Mucosa of descending colon (tissue), 3 donors: ENCODE measurements at regions not wholly inside any gene's neighbourhood (a gene's known extent, or its start where the extent isn't known, plus 50 kb on each side); places are given as distances from the start of the nearest gene placed in this dataset.

Experiments used
- ATAC-seq: fragments of 200-7000 bp; cut with Tn5 transposase; one replicate; pipeline ENCODE4 v1.9.1; 2020; ENCODE audit warnings: mild to moderate bottlenecking, moderate library complexity
- DNase-seq, 3 donors: peaks; one replicate each; pipeline ENCODE4 v3.0.0-alpha.2; 2020
- H3K36me3 ChIP-seq: fragments of 200-600 bp; one replicate; pipeline ENCODE4 v1.8.0; 2021; ENCODE audit warnings: low read depth, mild to moderate bottlenecking
- H3K4me1 ChIP-seq: fragments of 200-600 bp; one replicate; pipeline ENCODE4 v1.8.0; 2021; ENCODE audit warnings: low read depth, mild to moderate bottlenecking
- H3K4me3 ChIP-seq: fragments of 200-600 bp; one replicate; pipeline ENCODE4 v1.8.0; 2021; ENCODE audit warnings: mild to moderate bottlenecking
- H3K9me3 ChIP-seq: fragments of 200-600 bp; one replicate; pipeline ENCODE4 v1.8.0; 2021; ENCODE audit warnings: mild to moderate bottlenecking
- CTCF ChIP-seq: fragments of 200-600 bp; IDR thresholded peaks from one replicate; pipeline ENCODE4 v1.8.0; 2022; ENCODE audit warnings: antibody characterized with exemption, mild to moderate bottlenecking
- intact Hi-C, 2 donors: fragments of 100-400 bp; cut with DNase I in 1 of 2; cut with micrococcal nuclease in 1 of 2; formaldehyde crosslinking; loops; one replicate each; pipeline versions ENCODE4 v1.11.0 to v1.11.1; 2022; cut with DNase I, micrococcal nuclease
- donor health status: DM: no; HTN: no; CAD: no; lungs with moderate emphysema.
- donor health status: DM: no; HTN: no; CAD: no.
- donor health status: DM: no; HTN: yes; CAD: no.

- no peak overlapping the region for H3K4me3 ChIP-seq
- no peak for TF ChIP-seq CTCF
- no peaks in the 10 kb centered on the region for H3K9me3 ChIP-seq
- H3K36me3 ChIP-seq, result no peaks in the 10 kb centered on the region
- ATAC-seq, result no peak
- no peak for DNase-seq
- H3K4me1 ChIP-seq, result no peaks in the 10 kb centered on the region
- intact Hi-C loops, result no loop called here
Observed at GRCh38 chr3:99521551-99521950, 116.8 kb upstream of the COL8A1 start.

GRCh38 chr3:99520513-99520912 lies 117.9 kb upstream of the COL8A1 start:
- DNase-seq (no peak), ATAC-seq (no peak)
- Histone ChIP-seq H3K4me3 (no peak overlapping the region), H3K4me1 (no peaks in the 10 kb centered on the region), H3K9me3 (no peaks in the 10 kb centered on the region), H3K36me3 (no peaks in the 10 kb centered on the region)
- TF ChIP-seq CTCF, result no peak
- intact Hi-C loops, result no loop called here

GRCh38 chr3:99516936-99517335 lies 121.5 kb upstream of the COL8A1 start:
- Histone ChIP-seq H3K4me1 (no peaks in the 10 kb centered on the region), H3K4me3 (no peak overlapping the region), H3K36me3 (no peaks in the 10 kb centered on the region), H3K9me3 (no peaks in the 10 kb centered on the region)
- TF ChIP-seq CTCF, result no peak
- DNase-seq (no peak), ATAC-seq (no peak)
- intact Hi-C loops, result no loop called here

GRCh38 chr3:99515891-99516290 lies 122.5 kb upstream of the COL8A1 start:
- intact Hi-C loops, result no loop called here
- ATAC-seq (no peak), DNase-seq (no peak)
- Histone ChIP-seq H3K4me3 (no peak overlapping the region), H3K36me3 (no peaks in the 10 kb centered on the region), H3K4me1 (no peaks in the 10 kb centered on the region), H3K9me3 (no peaks in the 10 kb centered on the region)
- TF ChIP-seq CTCF, result no peak

GRCh38 chr3:99509224-99509623 lies 129.2 kb upstream of the COL8A1 start:
- H3K36me3 ChIP-seq, result no peaks in the 10 kb centered on the region
- no peak for DNase-seq
- TF ChIP-seq CTCF, result no peak
- no peak for ATAC-seq
- H3K9me3 ChIP-seq, result no peaks in the 10 kb centered on the region
- H3K4me1 ChIP-seq, result no peaks in the 10 kb centered on the region
- intact Hi-C loops, result loop anchor here in 1 of 2 donors (10.0 kb wide), 1 partner anchor 246 kb away; no protein-coding TSS in a partner anchor
- no peak overlapping the region for H3K4me3 ChIP-seq

- ATAC-seq, result no peak
- intact Hi-C loops, result loop anchor here in 1 of 2 donors (10.0 kb wide), 1 partner anchor 247 kb away; no protein-coding TSS in a partner anchor
Observed at GRCh38 chr3:99508191-99508590, 130.2 kb upstream of the COL8A1 start.

More at GRCh38 chr3:99508191-99508590, 130.2 kb upstream of the COL8A1 start:
- Histone ChIP-seq H3K9me3 (no peaks in the 10 kb centered on the region), H3K4me3 (no peak overlapping the region), H3K36me3 (no peaks in the 10 kb centered on the region), H3K4me1 (no peaks in the 10 kb centered on the region)
- no peak for DNase-seq
- TF ChIP-seq CTCF, result no peak
